NT2/D1 (cell line): ENCODE measurements at regions not wholly inside any gene's neighbourhood (a gene's known extent, or its start where the extent isn't known, plus 50 kb on each side); places are given as distances from the start of the nearest gene placed in this dataset.

Source experiments
- SUZ12 ChIP-seq: IDR thresholded peaks from 2 replicates; pipeline ENCODE4 v1.6.1; 2011; ENCODE audit not compliant: insufficient read length, insufficient read depth; ENCODE audit errors: extremely low read depth
- ZNF274 ChIP-seq: IDR thresholded peaks from 2 replicates; pipeline ENCODE4 v1.6.1; 2011; ENCODE audit warnings: mild to moderate bottlenecking, low read depth, low read length

DNA sequence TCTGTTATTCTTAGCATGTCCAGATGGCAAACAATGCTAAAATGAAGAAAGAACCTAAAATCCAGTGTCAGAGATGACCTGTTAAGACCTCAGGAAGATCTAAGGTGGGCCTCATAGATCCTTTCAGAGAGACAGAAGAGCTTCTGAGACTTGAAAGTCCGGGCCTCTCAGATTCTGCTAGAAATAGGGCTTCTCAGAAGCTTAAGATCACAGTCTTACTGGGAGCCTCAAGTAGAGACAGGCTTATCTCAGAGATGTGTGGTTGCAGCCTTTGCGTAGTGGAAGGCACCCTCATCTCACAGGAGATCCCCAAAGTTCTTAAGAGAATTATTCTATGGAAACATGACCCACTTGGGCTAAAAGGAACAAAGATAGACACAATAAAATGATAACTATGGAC is 642.8 kb downstream of the TNS3 start:
- no peak for TF ChIP-seq SUZ12
- no peak for TF ChIP-seq ZNF274
